ENCODE measurements at regions not wholly inside any gene's neighbourhood (a gene's known extent, or its start where the extent isn't known, plus 50 kb on each side); places are given as distances from the start of the nearest gene placed in this dataset.

DNA sequence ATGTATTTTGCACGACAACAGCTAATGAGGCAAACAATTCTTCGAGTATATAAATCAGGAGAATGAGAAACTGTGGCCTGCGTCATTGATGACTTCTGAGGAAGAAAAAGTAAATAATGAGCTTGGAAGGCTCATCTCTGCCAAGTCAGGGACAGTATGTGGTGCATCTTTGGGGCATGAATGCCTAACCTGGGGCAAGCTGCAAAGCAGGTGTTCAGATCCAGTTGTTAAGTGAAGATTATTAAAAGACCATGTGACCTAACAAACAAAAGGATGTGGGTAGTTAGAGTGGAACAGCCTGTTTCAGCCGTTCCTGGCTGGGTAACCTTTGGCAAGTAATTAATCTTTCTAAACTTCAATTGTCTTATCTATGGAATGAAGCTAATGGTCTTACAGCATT, 93.0 kb downstream of the LYZL2 start (continued):
- TF ChIP-seq PRDM10 (IDR thresholded peaks at IDR 0.05; ENCODE audit: partially characterized antibody) (no peak), STAG1 (CRISPR knock-in tag; IDR thresholded peaks at IDR 0.05; ENCODE audit: borderline replicate concordance) (no peak), IRF1 (CRISPR knock-in tag; IDR thresholded peaks at IDR 0.05; ENCODE audit: borderline replicate concordance) (no peak), ZNF175 (CRISPR knock-in tag; IDR thresholded peaks at IDR 0.05; ENCODE audit: low read depth) (no peak), ZNF184 (CRISPR knock-in tag; IDR thresholded peaks at IDR 0.05) (no peak)
- TF ChIP-seq, protein P1, sequence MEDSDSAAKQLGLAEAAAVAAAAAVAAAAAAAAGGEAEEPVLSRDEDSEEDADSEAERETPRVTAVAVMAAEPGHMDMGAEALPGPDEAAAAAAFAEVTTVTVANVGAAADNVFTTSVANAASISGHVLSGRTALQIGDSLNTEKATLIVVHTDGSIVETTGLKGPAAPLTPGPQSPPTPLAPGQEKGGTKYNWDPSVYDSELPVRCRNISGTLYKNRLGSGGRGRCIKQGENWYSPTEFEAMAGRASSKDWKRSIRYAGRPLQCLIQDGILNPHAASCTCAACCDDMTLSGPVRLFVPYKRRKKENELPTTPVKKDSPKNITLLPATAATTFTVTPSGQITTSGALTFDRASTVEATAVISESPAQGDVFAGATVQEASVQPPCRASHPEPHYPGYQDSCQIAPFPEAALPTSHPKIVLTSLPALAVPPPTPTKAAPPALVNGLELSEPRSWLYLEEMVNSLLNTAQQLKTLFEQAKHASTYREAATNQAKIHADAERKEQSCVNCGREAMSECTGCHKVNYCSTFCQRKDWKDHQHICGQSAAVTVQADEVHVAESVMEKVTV (CRISPR knock-in tag; IDR thresholded peaks at IDR 0.05): no peak

Measured in K562 (cell line).